ENCODE measurements at regions not wholly inside any gene's neighbourhood (a gene's known extent, or its start where the extent isn't known, plus 50 kb on each side); places are given as distances from the start of the nearest gene placed in this dataset.
"Not testable (repeated sequence)": the region's sequence is repeated elsewhere in the genome, so short reads cannot be mapped to it uniquely, and the experiment has no call there.

GRCh38 chr14:83004456-83005006 lies 1470.9 kb upstream of the SEL1L start:
- no peak for DNase-seq (ENCODE audit: insufficient read length, low spot score)
- no peak for TF ChIP-seq POU2F2 (IDR thresholded peaks at IDR 0.05; ENCODE audit: low read depth, low read length)
- no peak for TF ChIP-seq POLR2A (IDR thresholded peaks at IDR 0.05; ENCODE audit: low read depth, low read length)
- no peak for TF ChIP-seq PAX5 (IDR thresholded peaks at IDR 0.05; ENCODE audit: insufficient read depth, low read length, severe bottlenecking)
- no peak for TF ChIP-seq POLR2AphosphoS5 (IDR thresholded peaks at IDR 0.05; ENCODE audit: low read depth, low read length)
- TF ChIP-seq SPI1 (IDR thresholded peaks at IDR 0.05; ENCODE audit: low read depth, low read length) = no peak
- TF ChIP-seq TAF1 (IDR thresholded peaks at IDR 0.05; ENCODE audit: low read depth, low read length) = no peak
- no peak for FAIRE-seq

- no peak for DNase-seq (ENCODE audit: insufficient read length, low spot score)
- TF ChIP-seq SPI1 (IDR thresholded peaks at IDR 0.05; ENCODE audit: low read depth, low read length) (no peak), PAX5 (IDR thresholded peaks at IDR 0.05; ENCODE audit: insufficient read depth, low read length, severe bottlenecking) (no peak), POLR2A (IDR thresholded peaks at IDR 0.05; ENCODE audit: low read depth, low read length) (no peak), POU2F2 (IDR thresholded peaks at IDR 0.05; ENCODE audit: low read depth, low read length) (no peak), POLR2AphosphoS5 (IDR thresholded peaks at IDR 0.05; ENCODE audit: low read depth, low read length) (no peak), TAF1 (IDR thresholded peaks at IDR 0.05; ENCODE audit: low read depth, low read length) (no peak)
- no peak for FAIRE-seq
Measured at GRCh38 chr14:83006121-83006670, 1472.5 kb upstream of the SEL1L start.

- FAIRE-seq; DNase-seq (ENCODE audit: insufficient read length, low spot score): not testable (repeated sequence)
Measured at GRCh38 chr14:83007052-83007451, 1473.4 kb upstream of the SEL1L start.

- DNase-seq (ENCODE audit: insufficient read length, low spot score) (no peak), FAIRE-seq (no peak)
- no peak for TF ChIP-seq TAF1 (IDR thresholded peaks at IDR 0.05; ENCODE audit: low read depth, low read length)
- no peak for TF ChIP-seq PAX5 (IDR thresholded peaks at IDR 0.05; ENCODE audit: insufficient read depth, low read length, severe bottlenecking)
- TF ChIP-seq POU2F2 (IDR thresholded peaks at IDR 0.05; ENCODE audit: low read depth, low read length) = no peak
- TF ChIP-seq POLR2AphosphoS5 (IDR thresholded peaks at IDR 0.05; ENCODE audit: low read depth, low read length) = no peak
- TF ChIP-seq SPI1 (IDR thresholded peaks at IDR 0.05; ENCODE audit: low read depth, low read length) = no peak
- no peak for TF ChIP-seq POLR2A (IDR thresholded peaks at IDR 0.05; ENCODE audit: low read depth, low read length)
Measured at GRCh38 chr14:83007641-83008225, 1474.1 kb upstream of the SEL1L start.

- TF ChIP-seq POLR2AphosphoS5 (IDR thresholded peaks at IDR 0.05; ENCODE audit: low read depth, low read length) = no peak
- TF ChIP-seq POU2F2 (IDR thresholded peaks at IDR 0.05; ENCODE audit: low read depth, low read length) = no peak
- no peak for TF ChIP-seq PAX5 (IDR thresholded peaks at IDR 0.05; ENCODE audit: insufficient read depth, low read length, severe bottlenecking)
- TF ChIP-seq TAF1 (IDR thresholded peaks at IDR 0.05; ENCODE audit: low read depth, low read length) = no peak
- no peak for TF ChIP-seq POLR2A (IDR thresholded peaks at IDR 0.05; ENCODE audit: low read depth, low read length)
- TF ChIP-seq SPI1 (IDR thresholded peaks at IDR 0.05; ENCODE audit: low read depth, low read length) = no peak
- FAIRE-seq (no peak), DNase-seq (ENCODE audit: insufficient read length, low spot score) (no peak)
Measured at GRCh38 chr14:83017296-83017695, 1483.6 kb upstream of the SEL1L start.

GRCh38 chr14:83019744-83020414 lies 1486.2 kb upstream of the SEL1L start:
- FAIRE-seq = no peak
- TF ChIP-seq POLR2AphosphoS5 (IDR thresholded peaks at IDR 0.05; ENCODE audit: low read depth, low read length) (no peak), SPI1 (IDR thresholded peaks at IDR 0.05; ENCODE audit: low read depth, low read length) (peak; percentile 80)
- DNase-seq (ENCODE audit: insufficient read length, low spot score) = no peak

GRCh38 chr14:83021323-83021722 lies 1487.7 kb upstream of the SEL1L start:
- FAIRE-seq (no peak), DNase-seq (ENCODE audit: insufficient read length, low spot score) (no peak)
- no peak for TF ChIP-seq TAF1 (IDR thresholded peaks at IDR 0.05; ENCODE audit: low read depth, low read length)
- TF ChIP-seq POLR2A (IDR thresholded peaks at IDR 0.05; ENCODE audit: low read depth, low read length) = no peak
- TF ChIP-seq POLR2AphosphoS5 (IDR thresholded peaks at IDR 0.05; ENCODE audit: low read depth, low read length) = no peak
- TF ChIP-seq POU2F2 (IDR thresholded peaks at IDR 0.05; ENCODE audit: low read depth, low read length) = no peak
- TF ChIP-seq SPI1 (IDR thresholded peaks at IDR 0.05; ENCODE audit: low read depth, low read length) = no peak
- TF ChIP-seq PAX5 (IDR thresholded peaks at IDR 0.05; ENCODE audit: insufficient read depth, low read length, severe bottlenecking) = no peak

GRCh38 chr14:83023369-83023768 lies 1489.7 kb upstream of the SEL1L start:
- FAIRE-seq (no peak), DNase-seq (ENCODE audit: insufficient read length, low spot score) (no peak)
- TF ChIP-seq POLR2AphosphoS5 (IDR thresholded peaks at IDR 0.05; ENCODE audit: low read depth, low read length) (no peak), POU2F2 (IDR thresholded peaks at IDR 0.05; ENCODE audit: low read depth, low read length) (no peak), POLR2A (IDR thresholded peaks at IDR 0.05; ENCODE audit: low read depth, low read length) (no peak), PAX5 (IDR thresholded peaks at IDR 0.05; ENCODE audit: insufficient read depth, low read length, severe bottlenecking) (no peak), TAF1 (IDR thresholded peaks at IDR 0.05; ENCODE audit: low read depth, low read length) (no peak)

- TF ChIP-seq SPI1 (IDR thresholded peaks at IDR 0.05; ENCODE audit: low read depth, low read length) (no peak), TAF1 (IDR thresholded peaks at IDR 0.05; ENCODE audit: low read depth, low read length) (no peak), POLR2AphosphoS5 (IDR thresholded peaks at IDR 0.05; ENCODE audit: low read depth, low read length) (no peak), PAX5 (IDR thresholded peaks at IDR 0.05; ENCODE audit: insufficient read depth, low read length, severe bottlenecking) (no peak), POLR2A (IDR thresholded peaks at IDR 0.05; ENCODE audit: low read depth, low read length) (no peak), POU2F2 (IDR thresholded peaks at IDR 0.05; ENCODE audit: low read depth, low read length) (no peak)
- FAIRE-seq = no peak
- DNase-seq (ENCODE audit: insufficient read length, low spot score) = no peak
Measured at GRCh38 chr14:83041224-83041623, 1507.6 kb upstream of the SEL1L start.

GRCh38 chr14:83042858-83043257 lies 1509.2 kb upstream of the SEL1L start:
- no peak for DNase-seq (ENCODE audit: insufficient read length, low spot score)
- no peak for FAIRE-seq
- TF ChIP-seq POLR2AphosphoS5 (IDR thresholded peaks at IDR 0.05; ENCODE audit: low read depth, low read length) = no peak

Data from GM12891 (cell line).